SW480 (cell line): ENCODE measurements at regions not wholly inside any gene's neighbourhood (a gene's known extent, or its start where the extent isn't known, plus 50 kb on each side); places are given as distances from the start of the nearest gene placed in this dataset.

Experiments
- DNase-seq: peaks from one replicate; pipeline ENCODE4 v3.0.0-alpha.2; 2016; ENCODE audit warnings: low spot score

- DNase-seq = no peak
Measured at GRCh38 chr2:136062066-136062837, 55.7 kb downstream of the CXCR4 start.

- peak; percentile 84 for DNase-seq
Measured at GRCh38 chr2:136060416-136060815, 57.5 kb downstream of the CXCR4 start.

- no peak for DNase-seq
Measured at GRCh38 chr2:136059036-136059472, 58.9 kb downstream of the CXCR4 start.

- DNase-seq = no peak
Measured at GRCh38 chr2:136058262-136058661, 59.7 kb downstream of the CXCR4 start.

GRCh38 chr2:136057802-136058140, 60.2 kb downstream of the CXCR4 start:
- no peak for DNase-seq

- no peak for DNase-seq
Measured at GRCh38 chr2:136057023-136057801, 60.7 kb downstream of the CXCR4 start.

- DNase-seq = no peak
Measured at GRCh38 chr2:136055929-136056688, 61.8 kb downstream of the CXCR4 start.

GRCh38 chr2:136054856-136055255, 63.1 kb downstream of the CXCR4 start:
- no peak for DNase-seq

GRCh38 chr2:136052369-136053362, 65.3 kb downstream of the CXCR4 start:
- DNase-seq = no peak

GRCh38 chr2:136051725-136052048, 66.3 kb upstream of the DARS1 start:
- no peak for DNase-seq

GRCh38 chr2:136051001-136051724, 65.7 kb upstream of the DARS1 start:
- no peak for DNase-seq

GRCh38 chr2:136049991-136050920, 64.8 kb upstream of the DARS1 start:
- no peak for DNase-seq

- no peak for DNase-seq
Measured at GRCh38 chr2:136049011-136049742, 63.8 kb upstream of the DARS1 start.

- DNase-seq = no peak
Measured at GRCh38 chr2:136045835-136046570, 60.6 kb upstream of the DARS1 start.

- no peak for DNase-seq
Measured at GRCh38 chr2:136045344-136045743, 59.9 kb upstream of the DARS1 start.
